Sigmoid colon (tissue), 6 donors: ENCODE measurements at regions not wholly inside any gene's neighbourhood (a gene's known extent, or its start where the extent isn't known, plus 50 kb on each side); places are given as distances from the start of the nearest gene placed in this dataset.

Source experiments
- DNase-seq: peaks from one replicate; pipeline ENCODE4 v3.0.0-alpha.2; 2019
- H3K27ac ChIP-seq, 4 donors: fragments of 200-600 bp; sonication (generic); one replicate each; pipeline ENCODE4 v1.5.1; 2016 to 2019; ENCODE audit warnings: mild to moderate bottlenecking in 1 of 4
- H3K27me3 ChIP-seq, 3 donors: fragments of 200-600 bp; sonication (generic); one replicate each; pipeline ENCODE4 v1.5.1; 2019; ENCODE audit warnings: mild to moderate bottlenecking in 1 of 3
- H3K36me3 ChIP-seq, 4 donors: fragments of 200-600 bp; sonication (generic); one replicate each; pipeline ENCODE4 v1.5.1; 2016 to 2019
- H3K4me1 ChIP-seq, 4 donors: fragments of 200-600 bp; sonication (generic); one replicate each; pipeline ENCODE4 v1.5.1; 2017 to 2019
- H3K4me3 ChIP-seq, 4 donors: fragments of 200-600 bp; sonication (generic); one replicate each; pipeline ENCODE4 v1.5.1; 2017 to 2019; ENCODE audit warnings: mild to moderate bottlenecking in 2 of 4, moderate library complexity in 1 of 4
- H3K9me3 ChIP-seq, 4 donors: fragments of 200-600 bp in 3 of 4; sonication (generic) in 3 of 4; one replicate each; pipeline versions ENCODE4 v1.5.1 to v1.6.1; 2013 to 2019
- CTCF ChIP-seq, 4 experiments: fragments of 450-650 bp in 3 of 4; fragments of 200-600 bp in 1 of 4; IDR thresholded peaks; one replicate each; pipeline ENCODE4 v1.5.1; 2016 to 2019; ENCODE audit warnings: antibody characterized with exemption in 4 of 4, mild to moderate bottlenecking in 3 of 4, moderate library complexity in 2 of 4
- EP300 ChIP-seq, 4 donors: sonication (generic); formaldehyde crosslinking; IDR thresholded peaks; one replicate each; pipeline ENCODE4 v1.6.1; 2017; ENCODE audit warnings: antibody characterized with exemption in 4 of 4
- POLR2A ChIP-seq, 2 donors: fragments of 450-650 bp; IDR thresholded peaks; one replicate each; pipeline ENCODE4 v1.6.1; 2016; ENCODE audit warnings: antibody characterized with exemption in 2 of 2, mild to moderate bottlenecking in 2 of 2, moderate library complexity in 2 of 2
- POLR2AphosphoS5 ChIP-seq, 4 donors: sonication (generic); formaldehyde crosslinking; IDR thresholded peaks; one replicate each; pipeline ENCODE4 v1.6.1; 2017; ENCODE audit warnings: antibody characterized with exemption in 4 of 4
- WGBS, 2 donors: extraction: QIAGEN DNeasy Blood & Tissue Kit; methylation state at CpG; one replicate each; pipeline ENCODE4 v1.1.7; 2013; 5-methylcytosine and 5-hydroxymethylcytosine counted together
- intact Hi-C: fragments of 100-400 bp; cut with DNase I; formaldehyde crosslinking; loops from one replicate; pipeline ENCODE4 v1.15.1; 2023
- donor health status: healthy with polysubstance abuse.
- donor health status: healthy.

DNA sequence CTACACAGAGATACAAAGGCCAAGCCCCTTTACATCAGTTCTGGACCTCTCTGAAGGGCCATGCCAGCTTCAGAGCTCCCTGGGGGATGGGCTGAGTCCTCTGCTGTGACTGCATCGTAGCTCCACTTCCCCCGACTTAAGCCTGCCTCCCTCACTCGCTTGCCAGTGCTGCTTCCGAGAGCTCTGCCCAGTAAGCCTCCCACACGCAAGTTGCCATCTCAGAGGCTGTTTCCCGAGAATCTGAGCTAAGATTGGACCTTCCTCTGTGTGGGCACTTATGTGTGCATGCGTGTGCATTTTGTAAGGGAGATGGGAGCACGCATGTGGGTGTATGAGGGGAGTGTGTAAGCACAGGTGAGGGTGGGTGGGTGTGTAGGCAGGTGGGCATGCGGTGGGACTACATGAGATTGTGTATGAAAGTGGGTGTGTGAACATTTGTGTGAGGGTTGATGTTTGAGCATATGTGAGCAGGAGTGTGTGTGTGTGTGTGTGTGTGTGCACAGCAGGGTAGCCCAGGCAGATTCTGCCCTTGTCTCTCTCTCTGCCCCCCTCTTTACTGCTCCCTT, 163.0 kb upstream of the SYT13 start:
- Histone ChIP-seq H3K4me1 (no peaks in the 10 kb centered on the region), H3K9me3 (no peaks in the 10 kb centered on the region), H3K27ac (no peak overlapping the region), H3K4me3 (no peak overlapping the region), H3K36me3 (no peaks in the 10 kb centered on the region), H3K27me3 (peaks cover 0 to 11% (median 0%) of the 10 kb centered on the region in 3 donors)
- DNase-seq = no peak
- TF ChIP-seq POLR2AphosphoS5 (IDR thresholded peaks at IDR 0.05) (no peak), EP300 (IDR thresholded peaks at IDR 0.05) (no peak), CTCF (IDR thresholded peaks at IDR 0.05) (no peak), POLR2A (IDR thresholded peaks at IDR 0.05) (no peak)
- WGBS, 2 donors = 73 to 76% methylated on average over 9 of the region's 9 CpGs
- intact Hi-C loops = no loop called here

DNA sequence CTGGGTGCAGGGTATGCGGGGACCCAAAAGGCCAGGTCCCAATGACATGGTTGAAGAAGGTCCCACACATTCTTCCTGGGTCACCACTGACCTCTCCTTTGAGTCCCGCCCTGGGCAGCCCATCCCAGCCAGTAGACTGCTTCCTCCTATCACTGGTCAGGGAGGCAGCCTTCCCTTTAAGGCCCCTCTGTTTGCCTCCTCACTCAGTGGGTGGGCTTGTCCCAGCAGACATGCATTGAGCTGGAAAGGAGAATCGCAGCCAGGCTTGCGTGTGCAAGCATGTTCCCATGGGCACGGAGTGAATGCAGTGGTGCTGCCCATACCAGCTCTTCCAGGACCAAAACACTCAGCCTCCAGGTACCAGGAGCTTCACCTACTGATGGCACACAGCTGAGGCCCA, 162.4 kb upstream of the SYT13 start:
- no peak for DNase-seq
- Histone ChIP-seq H3K9me3 (no peaks in the 10 kb centered on the region), H3K27me3 (peaks cover 0 to 14% (median 0%) of the 10 kb centered on the region in 3 donors), H3K4me3 (no peak overlapping the region), H3K27ac (no peak overlapping the region), H3K36me3 (no peaks in the 10 kb centered on the region), H3K4me1 (no peaks in the 10 kb centered on the region)
- TF ChIP-seq POLR2AphosphoS5 (IDR thresholded peaks at IDR 0.05) = no peak
- no peak for TF ChIP-seq EP300 (IDR thresholded peaks at IDR 0.05)
- no peak for TF ChIP-seq POLR2A (IDR thresholded peaks at IDR 0.05)
- no peak for TF ChIP-seq CTCF (IDR thresholded peaks at IDR 0.05)
- WGBS, 2 donors = 86 to 90% methylated on average over 5 of the region's 5 CpGs
- intact Hi-C loops = no loop called here

- no peak overlapping the region for H3K4me3 ChIP-seq
- no peaks in the 10 kb centered on the region for H3K9me3 ChIP-seq
- intact Hi-C loops = no loop called here
- peaks cover 0 to 18% (median 0%) of the 10 kb centered on the region in 3 donors for H3K27me3 ChIP-seq
- TF ChIP-seq EP300 (IDR thresholded peaks at IDR 0.05) (no peak), CTCF (IDR thresholded peaks at IDR 0.05) (no peak), POLR2AphosphoS5 (IDR thresholded peaks at IDR 0.05) (no peak), POLR2A (IDR thresholded peaks at IDR 0.05) (no peak)
- no peak overlapping the region for H3K27ac ChIP-seq
- no peak for DNase-seq
- no peaks in the 10 kb centered on the region for H3K4me1 ChIP-seq
- WGBS, 2 donors = 67 to 73% methylated on average over 8 of the region's 8 CpGs
- H3K36me3 ChIP-seq = no peaks in the 10 kb centered on the region
Measured at GRCh38 chr11:45446998-45447397, 160.9 kb upstream of the SYT13 start.

GRCh38 chr11:45446434-45446833, 160.3 kb upstream of the SYT13 start:
- Histone ChIP-seq H3K4me3 (no peak overlapping the region), H3K4me1 (no peaks in the 10 kb centered on the region), H3K36me3 (no peaks in the 10 kb centered on the region), H3K9me3 (no peaks in the 10 kb centered on the region), H3K27me3 (peaks cover 0 to 18% (median 0%) of the 10 kb centered on the region in 3 donors), H3K27ac (no peak overlapping the region)
- no peak for TF ChIP-seq CTCF (IDR thresholded peaks at IDR 0.05)
- no peak for TF ChIP-seq POLR2A (IDR thresholded peaks at IDR 0.05)
- TF ChIP-seq POLR2AphosphoS5 (IDR thresholded peaks at IDR 0.05) = no peak
- no peak for TF ChIP-seq EP300 (IDR thresholded peaks at IDR 0.05)
- intact Hi-C loops = no loop called here
- no peak for DNase-seq
- 76 to 80% methylated on average over 5 of the region's 5 CpGs for WGBS, 2 donors

DNA sequence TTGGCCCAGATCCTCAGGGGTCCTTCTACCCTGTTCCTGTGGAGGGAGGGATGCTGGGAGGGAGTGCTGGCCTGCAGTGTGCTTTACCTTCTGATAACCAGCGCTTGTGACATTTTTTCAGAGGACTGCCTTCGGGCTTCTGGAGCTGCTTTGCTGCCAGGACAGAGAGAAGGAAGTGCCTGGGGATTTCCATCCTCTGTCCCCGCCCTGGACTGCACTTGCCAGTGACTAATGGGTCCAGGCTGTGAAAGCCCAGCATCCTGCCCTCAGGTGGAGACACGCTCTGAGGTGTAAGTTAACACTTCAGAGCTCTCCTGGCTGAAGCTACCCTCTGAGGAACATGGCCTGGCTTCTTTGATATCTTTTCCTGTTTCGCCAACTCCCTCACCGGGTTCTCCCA, 158.7 kb upstream of the SYT13 start:
- Histone ChIP-seq H3K36me3 (no peaks in the 10 kb centered on the region), H3K9me3 (peaks cover 0 to 1% (median 0%) of the 10 kb centered on the region in 4 donors), H3K4me3 (no peak overlapping the region), H3K27ac (no peak overlapping the region), H3K4me1 (no peaks in the 10 kb centered on the region), H3K27me3 (peaks cover 0 to 18% (median 0%) of the 10 kb centered on the region in 3 donors)
- WGBS, 2 donors = 35 to 38% methylated on average over 6 of the region's 6 CpGs
- no peak for TF ChIP-seq POLR2AphosphoS5 (IDR thresholded peaks at IDR 0.05)
- no peak for TF ChIP-seq POLR2A (IDR thresholded peaks at IDR 0.05)
- no peak for TF ChIP-seq CTCF (IDR thresholded peaks at IDR 0.05)
- no peak for TF ChIP-seq EP300 (IDR thresholded peaks at IDR 0.05)
- intact Hi-C loops = no loop called here
- DNase-seq = no peak
